Endothelial cell (in vitro differentiated cells): ENCODE measurements at regions not wholly inside any gene's neighbourhood (a gene's known extent, or its start where the extent isn't known, plus 50 kb on each side); places are given as distances from the start of the nearest gene placed in this dataset.

Source experiments
- DNase-seq: peaks from one replicate; pipeline ENCODE4 v3.0.0; 2021; ENCODE audit warnings: low spot score
- H3K27ac Mint-ChIP-seq: one replicate; pipeline ENCODE4 v1.8.0; 2021; ENCODE audit warnings: mixed read lengths, inconsistent platforms; ENCODE audit not compliant: unreplicated experiment
- H3K27me3 Mint-ChIP-seq: one replicate; pipeline ENCODE4 v1.8.0; 2021; ENCODE audit warnings: mild to moderate bottlenecking, moderate library complexity, mixed read lengths, inconsistent platforms; ENCODE audit not compliant: unreplicated experiment
- H3K36me3 Mint-ChIP-seq: one replicate; pipeline ENCODE4 v1.8.0; 2021; ENCODE audit warnings: mild to moderate bottlenecking, low read depth, mixed read lengths, inconsistent platforms; ENCODE audit not compliant: unreplicated experiment
- H3K4me1 Mint-ChIP-seq: one replicate; pipeline ENCODE4 v1.8.0; 2021; ENCODE audit warnings: mild to moderate bottlenecking, mixed read lengths, inconsistent platforms; ENCODE audit not compliant: unreplicated experiment
- H3K4me3 Mint-ChIP-seq: one replicate; pipeline ENCODE4 v1.8.0; 2021; ENCODE audit warnings: mild to moderate bottlenecking, mixed read lengths, inconsistent platforms; ENCODE audit not compliant: unreplicated experiment
- H3K9me3 Mint-ChIP-seq: one replicate; pipeline ENCODE4 v1.8.0; 2021; ENCODE audit warnings: mixed read lengths, inconsistent platforms; ENCODE audit not compliant: unreplicated experiment
- TF ChIP-seq, protein P1 (sequence below): fragments of 200-600 bp; sonication (generic); IDR thresholded peaks from one replicate; pipeline ENCODE4 v1.5.0; 2021; ENCODE audit warnings: antibody characterized with exemption; ENCODE audit not compliant: unreplicated experiment

DNA sequence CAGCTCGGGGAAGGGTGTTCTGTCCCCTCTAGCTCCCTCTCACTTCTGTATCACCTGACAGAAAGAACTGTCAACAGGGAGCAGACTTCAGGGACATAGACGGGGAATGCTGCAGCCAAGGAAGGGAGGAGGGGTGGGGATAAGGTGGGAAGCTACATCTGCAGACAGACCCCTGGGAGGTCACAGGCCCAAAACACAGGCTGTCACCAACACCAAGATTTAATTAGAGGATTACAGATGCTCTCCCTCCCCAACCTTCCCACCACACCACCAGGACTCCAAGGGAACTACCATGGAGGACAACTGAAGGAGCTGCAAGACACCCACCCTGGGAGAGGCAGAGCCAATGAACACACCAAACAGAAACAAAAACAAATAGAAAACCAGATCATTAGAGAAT, 425.2 kb upstream of the VSTM2A start:
- no peaks in the 10 kb centered on the region for H3K27me3 Mint-ChIP-seq
- H3K4me1 Mint-ChIP-seq: no peaks in the 10 kb centered on the region
- H3K9me3 Mint-ChIP-seq: no peaks in the 10 kb centered on the region
- H3K36me3 Mint-ChIP-seq: no peaks in the 10 kb centered on the region
- DNase-seq: no peak
- H3K27ac Mint-ChIP-seq: no peak overlapping the region
- no peak overlapping the region for H3K4me3 Mint-ChIP-seq
- TF ChIP-seq, protein P1, sequence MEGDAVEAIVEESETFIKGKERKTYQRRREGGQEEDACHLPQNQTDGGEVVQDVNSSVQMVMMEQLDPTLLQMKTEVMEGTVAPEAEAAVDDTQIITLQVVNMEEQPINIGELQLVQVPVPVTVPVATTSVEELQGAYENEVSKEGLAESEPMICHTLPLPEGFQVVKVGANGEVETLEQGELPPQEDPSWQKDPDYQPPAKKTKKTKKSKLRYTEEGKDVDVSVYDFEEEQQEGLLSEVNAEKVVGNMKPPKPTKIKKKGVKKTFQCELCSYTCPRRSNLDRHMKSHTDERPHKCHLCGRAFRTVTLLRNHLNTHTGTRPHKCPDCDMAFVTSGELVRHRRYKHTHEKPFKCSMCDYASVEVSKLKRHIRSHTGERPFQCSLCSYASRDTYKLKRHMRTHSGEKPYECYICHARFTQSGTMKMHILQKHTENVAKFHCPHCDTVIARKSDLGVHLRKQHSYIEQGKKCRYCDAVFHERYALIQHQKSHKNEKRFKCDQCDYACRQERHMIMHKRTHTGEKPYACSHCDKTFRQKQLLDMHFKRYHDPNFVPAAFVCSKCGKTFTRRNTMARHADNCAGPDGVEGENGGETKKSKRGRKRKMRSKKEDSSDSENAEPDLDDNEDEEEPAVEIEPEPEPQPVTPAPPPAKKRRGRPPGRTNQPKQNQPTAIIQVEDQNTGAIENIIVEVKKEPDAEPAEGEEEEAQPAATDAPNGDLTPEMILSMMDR: no peak

DNA sequence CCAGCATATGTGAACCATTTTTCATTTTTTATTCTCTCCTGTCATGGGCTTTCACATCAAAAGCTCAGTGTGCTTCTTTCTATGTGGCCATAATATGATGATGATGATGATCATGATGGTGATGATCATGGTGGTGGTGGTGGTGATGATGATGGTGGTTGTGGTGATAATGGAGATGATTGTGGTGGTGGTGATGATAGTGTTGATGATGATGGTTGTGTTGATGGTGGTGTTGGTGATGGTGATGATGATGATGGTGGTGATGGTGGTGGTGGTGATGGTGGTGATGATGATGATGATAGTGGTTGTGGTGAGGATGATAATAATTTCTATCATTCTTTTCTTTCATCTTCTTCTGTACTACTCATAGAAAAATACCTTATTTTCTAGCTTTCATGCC, 413.1 kb upstream of the VSTM2A start:
- TF ChIP-seq, protein P1: no peak
- no peaks in the 10 kb centered on the region for H3K27me3 Mint-ChIP-seq
- H3K9me3 Mint-ChIP-seq: no peaks in the 10 kb centered on the region
- H3K4me3 Mint-ChIP-seq: no peak overlapping the region
- H3K27ac Mint-ChIP-seq: no peak overlapping the region
- no peak for DNase-seq
- no peaks in the 10 kb centered on the region for H3K36me3 Mint-ChIP-seq
- no peaks in the 10 kb centered on the region for H3K4me1 Mint-ChIP-seq

DNA sequence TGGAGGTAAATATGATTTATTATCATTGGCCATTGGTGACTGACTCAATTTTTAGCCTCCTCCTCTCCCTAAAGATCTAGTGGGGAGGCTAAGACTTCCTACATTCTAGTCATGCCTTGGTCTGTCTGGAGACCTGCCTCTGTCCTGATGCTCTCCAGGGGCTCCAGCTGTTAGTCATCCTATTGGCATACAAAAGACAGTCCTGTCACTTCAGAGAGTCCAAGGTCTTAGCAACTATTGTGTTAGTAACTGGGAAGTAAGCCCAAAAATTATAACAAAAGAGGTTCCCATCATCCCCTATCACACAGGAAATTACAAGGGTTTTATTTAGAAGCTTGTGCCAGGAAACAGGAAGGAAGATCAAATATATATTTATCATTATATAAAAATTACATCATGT, 400.6 kb upstream of the VSTM2A start:
- Mint-ChIP-seq H3K36me3 (no peaks in the 10 kb centered on the region), H3K27me3 (no peaks in the 10 kb centered on the region), H3K27ac (no peak overlapping the region), H3K4me1 (no peaks in the 10 kb centered on the region), H3K4me3 (no peak overlapping the region), H3K9me3 (no peaks in the 10 kb centered on the region)
- TF ChIP-seq, protein P1: no peak
- no peak for DNase-seq

DNA sequence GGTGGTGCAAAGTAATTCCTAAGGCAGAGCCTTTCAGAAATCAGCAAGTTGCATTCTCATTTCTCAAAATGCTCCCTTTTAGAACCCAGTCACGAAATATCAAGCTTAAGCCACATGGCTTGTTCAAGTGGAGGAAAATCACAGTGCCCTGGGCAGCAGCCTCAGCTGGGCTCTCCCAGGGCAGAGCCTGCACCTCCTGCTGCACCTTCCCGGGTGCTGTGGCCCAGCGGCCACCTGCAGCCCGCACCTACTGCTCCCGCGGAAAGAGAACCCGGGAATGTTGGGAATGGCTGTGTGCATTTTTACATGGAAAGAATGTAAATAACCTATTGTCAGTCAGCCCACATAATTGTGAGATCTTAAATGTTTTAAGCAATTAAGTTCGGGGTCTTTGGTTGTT, 396.5 kb upstream of the VSTM2A start:
- no peak overlapping the region for H3K4me3 Mint-ChIP-seq
- H3K4me1 Mint-ChIP-seq: no peaks in the 10 kb centered on the region
- no peaks in the 10 kb centered on the region for H3K27me3 Mint-ChIP-seq
- H3K9me3 Mint-ChIP-seq: no peaks in the 10 kb centered on the region
- DNase-seq: no peak
- no peaks in the 10 kb centered on the region for H3K36me3 Mint-ChIP-seq
- H3K27ac Mint-ChIP-seq: no peak overlapping the region
- TF ChIP-seq, protein P1: no peak

DNA sequence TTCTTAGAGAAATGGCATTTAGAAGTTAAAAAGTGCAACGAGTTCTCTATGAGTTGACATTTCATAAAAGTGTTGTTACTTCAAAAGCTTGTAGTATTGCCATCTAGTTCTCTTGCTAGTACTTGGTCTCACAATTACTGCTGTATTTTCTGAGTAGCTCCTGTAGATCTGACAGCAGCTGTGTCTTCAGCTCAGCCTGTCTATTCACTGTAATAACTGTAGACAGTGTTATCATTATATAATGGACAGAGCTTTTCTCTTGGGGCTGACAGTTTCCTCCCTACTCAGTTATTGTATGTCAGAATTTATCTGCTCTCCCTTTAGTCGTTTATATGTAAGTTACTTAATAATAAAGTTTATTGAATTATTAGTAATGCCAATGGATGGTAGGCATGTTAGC, 388.7 kb upstream of the VSTM2A start:
- Mint-ChIP-seq H3K4me3 (no peak overlapping the region), H3K9me3 (no peaks in the 10 kb centered on the region)

More for the DNA sequence above, 388.7 kb upstream of the VSTM2A start:
- no peak for DNase-seq
- no peak overlapping the region for H3K27ac Mint-ChIP-seq
- TF ChIP-seq, protein P1: no peak
- no peaks in the 10 kb centered on the region for H3K27me3 Mint-ChIP-seq
- H3K36me3 Mint-ChIP-seq: no peaks in the 10 kb centered on the region
- H3K4me1 Mint-ChIP-seq: no peaks in the 10 kb centered on the region
